Sciatic nerve (tissue), 2 donors: ENCODE measurements at regions not wholly inside any gene's neighbourhood (a gene's known extent, or its start where the extent isn't known, plus 50 kb on each side); places are given as distances from the start of the nearest gene placed in this dataset.
A peak's percentile ranks its signal among the peaks of the same experiment; 100 is the strongest.
"Not testable (repeated sequence)": the region's sequence is repeated elsewhere in the genome, so short reads cannot be mapped to it uniquely, and the experiment has no call there.

Source experiments
- ATAC-seq: fragments of 200-7000 bp; cut with Tn5 transposase; one replicate; pipeline ENCODE4 v1.9.1; 2020; ENCODE audit warnings: mild to moderate bottlenecking, moderate library complexity
- DNase-seq: peaks from one replicate; pipeline ENCODE4 v3.0.0-alpha.2; 2020; ENCODE audit warnings: low spot score
- intact Hi-C: fragments of 100-400 bp; cut with DNase I; formaldehyde crosslinking; loops from one replicate; pipeline ENCODE4 v1.14.2; 2022
- donor health status: DM: no; HTN: no; CAD: no.
- donor health status: DM: no; HTN: no; CAD: no.

DNA sequence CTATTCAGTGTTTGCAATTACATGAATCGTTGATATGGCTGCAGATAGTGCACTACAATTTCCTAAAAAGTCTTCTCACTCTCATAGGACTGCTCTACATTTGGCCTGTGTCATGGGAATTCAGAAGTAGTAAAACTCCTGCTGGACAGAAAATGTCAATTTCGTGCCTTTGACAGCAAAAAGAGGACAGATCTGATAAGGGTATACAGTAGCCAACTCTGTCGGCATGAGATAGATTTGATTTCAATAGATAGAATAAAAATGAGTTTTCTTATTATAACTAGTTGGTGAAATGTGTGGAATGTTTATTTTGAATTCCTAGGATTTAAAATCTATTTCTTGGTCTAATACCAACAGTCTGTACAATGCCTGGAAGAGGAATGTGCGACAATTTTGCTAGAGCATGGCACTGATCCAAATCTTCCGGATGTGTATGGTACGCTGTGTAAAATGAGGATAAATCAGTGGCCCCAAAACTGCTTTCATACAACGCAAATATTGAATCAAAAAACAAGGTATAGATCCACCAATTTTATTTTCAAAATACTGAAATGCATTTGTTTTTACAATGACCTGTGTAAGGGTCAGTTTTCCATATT, 133.5 kb upstream of the CDK13 start:
- no peak for DNase-seq
- no peak for ATAC-seq
- intact Hi-C loops, result no loop called here

DNA sequence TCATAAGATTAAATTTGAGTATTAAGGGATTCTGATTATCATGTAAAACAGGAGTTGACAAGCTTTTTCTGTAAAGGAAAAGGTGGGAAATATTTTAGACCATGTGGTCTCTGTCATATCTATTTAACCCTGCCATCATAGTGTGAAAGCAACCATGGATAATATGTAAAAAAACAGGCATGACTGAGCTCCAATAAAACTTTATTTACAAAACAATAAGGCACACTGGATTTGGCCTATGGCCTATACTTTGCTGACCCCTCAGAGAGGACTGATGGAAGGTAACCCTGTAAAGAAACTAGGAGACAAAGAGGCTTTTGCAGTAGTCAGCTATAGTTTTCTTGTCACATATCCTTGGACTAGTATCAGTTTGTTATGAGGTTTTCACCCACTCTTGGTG, 130.5 kb upstream of the CDK13 start:
- intact Hi-C loops, result no loop called here
- no peak for DNase-seq
- ATAC-seq, result no peak

DNA sequence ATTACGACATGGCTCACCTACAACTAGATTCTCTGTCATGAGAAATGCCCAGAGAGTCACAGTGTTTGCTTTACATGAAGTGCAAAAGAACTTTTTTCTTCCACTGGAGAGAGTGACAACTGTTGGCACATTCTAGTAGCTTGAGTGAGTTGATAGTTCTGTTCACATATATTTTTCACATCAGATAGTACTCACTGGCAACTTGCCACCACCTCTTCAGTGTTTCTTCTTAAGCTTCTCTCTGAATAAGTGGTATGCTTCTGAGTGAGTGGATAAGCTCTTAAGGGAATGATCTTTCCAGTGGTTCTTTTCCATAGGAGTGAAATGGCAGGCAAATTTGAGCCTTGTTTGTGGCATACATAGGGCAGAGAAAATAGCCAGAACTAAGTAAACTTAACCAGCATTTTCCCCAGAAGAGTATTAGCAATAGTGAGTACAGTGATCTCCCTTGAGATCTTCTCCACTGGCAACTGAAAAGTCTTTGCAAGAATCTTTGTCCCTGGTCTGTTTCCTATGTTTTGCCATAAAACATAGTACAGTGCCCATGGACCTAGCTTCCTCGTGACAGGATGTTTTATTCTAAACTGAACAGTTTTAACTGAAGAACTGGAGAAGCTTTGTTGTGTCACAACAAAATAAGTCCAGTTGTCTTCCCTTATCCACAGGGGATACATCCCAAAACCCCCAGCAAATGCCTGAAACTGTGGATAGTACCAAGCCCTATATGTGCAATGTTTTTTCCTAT, 125.4 kb upstream of the CDK13 start:
- DNase-seq, result no peak
- ATAC-seq, result no peak
- intact Hi-C loops, result no loop called here

DNA sequence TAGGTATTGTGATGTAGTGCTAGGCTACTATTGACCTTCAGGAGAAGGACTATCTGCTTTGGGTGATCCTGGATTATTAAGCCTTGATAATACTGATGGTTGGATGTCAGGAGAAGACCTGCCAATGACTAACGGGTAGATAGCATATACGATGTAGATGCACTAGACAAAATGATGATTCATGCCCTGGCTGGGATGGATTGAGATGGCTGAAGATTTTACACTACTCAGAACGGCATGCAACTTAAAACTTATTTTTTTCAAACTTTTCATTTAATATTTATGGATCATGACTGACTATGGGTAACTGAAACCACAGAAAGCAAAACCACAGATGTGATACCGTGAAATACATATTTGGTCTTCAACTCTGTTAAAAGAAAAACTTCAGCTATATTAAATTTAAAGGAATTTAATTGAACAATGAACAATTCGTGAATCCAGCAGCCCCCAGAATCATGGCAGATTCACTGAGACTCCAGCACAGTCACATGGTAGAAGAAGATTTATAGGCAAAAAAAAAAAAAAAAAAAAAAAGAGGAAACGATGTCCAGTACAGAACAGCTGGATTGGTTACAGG, 124.6 kb upstream of the CDK13 start:
- ATAC-seq, result no peak
- no peak for DNase-seq
- intact Hi-C loops, result no loop called here

DNA sequence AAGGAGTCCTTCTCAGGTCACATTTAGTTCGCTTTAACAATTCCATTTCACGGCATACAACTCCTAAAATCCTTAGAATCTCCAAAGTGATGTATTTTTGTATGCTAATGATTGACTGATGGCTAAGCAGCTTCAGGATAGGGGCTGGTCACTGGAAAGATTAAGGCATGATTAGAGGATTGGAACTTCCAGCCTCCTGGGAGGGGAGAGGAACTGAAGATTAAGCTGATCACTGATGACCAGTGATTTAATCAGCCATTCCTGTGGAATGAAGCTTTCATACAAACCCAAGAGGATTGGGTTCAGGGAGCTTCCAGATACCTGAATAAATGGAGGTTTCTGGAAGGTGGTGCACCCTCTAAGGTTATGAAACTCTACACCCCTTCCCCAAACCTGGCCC, 123.9 kb upstream of the CDK13 start:
- intact Hi-C loops, result no loop called here
- ATAC-seq (no peak), DNase-seq (no peak)

DNA sequence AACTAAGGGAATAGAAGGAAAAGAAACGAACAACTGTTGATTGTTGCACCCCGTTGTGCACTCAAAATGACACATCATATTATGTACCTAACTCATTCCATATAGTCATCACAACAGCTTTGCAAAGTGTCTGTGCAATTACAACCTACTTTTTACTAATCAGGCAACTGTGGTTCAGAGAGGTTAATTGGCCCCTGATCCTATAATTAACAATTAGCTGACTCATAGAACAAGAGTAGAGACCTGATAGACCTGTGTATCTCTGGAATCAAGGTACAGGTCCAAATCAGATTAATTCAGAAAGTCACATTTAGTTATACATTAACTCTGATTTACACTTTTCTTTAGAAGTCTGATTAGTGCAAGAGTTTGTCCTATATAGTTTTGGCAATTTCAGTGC, 122.5 kb upstream of the CDK13 start:
- no peak for ATAC-seq
- intact Hi-C loops, result no loop called here
- DNase-seq, result no peak

DNA sequence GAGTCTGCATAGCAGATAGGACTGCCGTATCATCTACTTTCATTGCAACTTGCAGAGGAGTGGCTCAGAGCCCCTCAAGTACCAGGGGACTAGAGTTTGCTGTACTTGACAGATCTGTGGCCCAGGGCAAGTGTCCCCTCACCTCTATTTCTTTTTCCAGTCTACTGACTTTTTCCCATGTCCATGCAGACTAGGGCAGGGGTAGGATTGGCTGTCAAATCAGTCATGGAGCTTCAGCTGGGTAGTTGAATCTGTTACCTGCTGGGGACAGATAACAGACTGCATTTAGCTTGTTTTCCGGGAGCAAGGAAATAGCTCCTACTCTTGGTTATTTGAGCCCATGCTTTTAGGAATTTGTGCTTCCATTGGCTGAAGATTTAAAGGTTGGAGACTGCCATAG, 121.0 kb upstream of the CDK13 start:
- ATAC-seq (no peak), DNase-seq (no peak)
- intact Hi-C loops, result no loop called here

DNA sequence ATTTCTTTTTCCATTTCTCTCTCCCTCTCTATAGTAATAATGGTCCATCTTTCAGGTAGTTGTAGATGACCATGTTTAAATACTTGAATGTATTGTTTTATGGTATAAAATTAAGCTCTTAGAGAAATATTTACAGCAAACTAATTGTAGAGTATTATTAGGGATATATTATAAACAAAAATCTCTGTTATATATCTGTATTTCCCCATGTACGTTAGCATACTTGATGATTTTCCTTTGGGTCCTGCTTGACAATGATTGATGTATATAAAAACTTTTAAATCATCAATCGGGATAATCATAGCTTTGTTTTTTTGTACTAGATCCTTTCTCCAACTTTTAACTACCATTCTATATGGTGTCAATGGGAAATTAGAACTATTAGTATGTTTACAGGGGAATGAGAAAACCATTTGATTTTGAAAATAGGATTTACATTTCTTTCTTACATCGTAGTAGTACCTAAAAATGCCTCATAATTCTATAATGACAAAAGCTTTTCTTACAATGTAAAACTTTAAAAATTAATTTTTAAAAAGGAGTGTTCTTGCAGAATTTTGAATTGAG, 117.5 kb upstream of the CDK13 start:
- intact Hi-C loops, result no loop called here
- ATAC-seq, result no peak

DNA sequence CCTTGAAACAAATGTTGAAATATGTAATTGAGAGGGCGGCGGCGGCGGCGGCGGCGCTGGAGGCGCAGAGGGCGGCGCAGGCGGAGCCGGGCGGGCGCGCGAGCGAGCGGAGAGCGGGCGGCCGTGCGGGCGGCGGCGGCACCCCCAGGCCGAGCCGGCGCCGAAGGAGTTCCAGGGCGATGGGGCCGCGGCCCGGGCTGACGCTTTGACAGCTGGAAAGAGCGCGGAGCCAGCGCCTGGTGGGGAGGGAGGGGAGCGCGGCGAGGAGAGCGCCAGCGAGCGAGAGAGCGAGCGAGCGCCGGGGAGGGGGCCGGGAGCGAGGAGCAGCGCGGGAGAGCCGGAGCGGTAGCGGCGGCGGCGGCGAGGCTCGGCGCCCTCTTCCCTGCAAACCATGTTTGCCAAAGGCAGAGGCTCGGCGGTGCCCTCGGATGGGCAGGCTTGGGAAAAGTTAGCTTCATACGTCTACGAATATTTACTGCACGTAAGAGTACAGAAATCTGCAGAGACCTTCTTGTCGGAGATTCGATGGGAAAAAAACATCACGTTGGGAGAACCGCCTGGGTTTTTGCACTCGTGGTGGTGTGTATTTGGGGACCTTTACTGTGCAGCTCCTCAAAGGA, 116.8 kb upstream of the CDK13 start:
- intact Hi-C loops, result not testable (repeated sequence)
- peak; percentile 64 for ATAC-seq
- peak; percentile 59 for DNase-seq

More for the DNA sequence above, 117.5 kb upstream of the CDK13 start:
- DNase-seq, result no peak

DNA sequence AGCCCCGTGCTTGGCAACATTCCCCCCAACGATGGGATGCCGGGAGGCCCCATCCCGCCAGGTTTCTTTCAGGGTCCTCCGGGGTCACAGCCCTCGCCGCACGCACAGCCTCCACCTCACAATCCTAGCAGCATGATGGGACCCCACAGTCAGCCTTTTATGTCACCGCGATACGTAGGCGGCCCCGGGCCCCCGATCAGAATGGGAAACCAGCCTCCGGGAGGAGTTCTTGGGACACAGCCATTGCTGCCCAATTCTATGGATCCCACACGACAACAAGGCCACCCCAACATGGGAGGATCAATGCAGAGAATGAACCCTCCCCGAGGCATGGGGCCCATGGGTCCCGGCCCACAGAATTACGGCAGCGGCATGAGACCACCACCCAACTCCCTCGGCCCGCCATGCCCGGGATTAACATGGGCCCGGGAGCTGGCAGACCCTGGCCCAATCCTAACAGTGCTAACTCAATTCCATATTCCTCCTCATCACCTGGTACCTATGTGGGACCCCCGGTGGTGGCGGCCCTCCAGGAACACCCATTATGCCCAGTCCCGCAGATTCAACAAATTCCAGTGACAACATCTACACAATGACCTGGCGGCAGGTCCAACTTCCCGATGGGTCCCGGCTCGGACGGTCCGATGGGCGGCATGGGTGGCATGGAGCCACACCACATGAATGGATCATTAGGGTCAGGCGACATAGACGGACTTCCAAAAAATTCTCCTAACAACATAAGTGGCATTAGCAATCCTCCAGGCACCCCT, 116.0 kb upstream of the CDK13 start:
- intact Hi-C loops, ATAC-seq, DNase-seq: not testable (repeated sequence)

DNA sequence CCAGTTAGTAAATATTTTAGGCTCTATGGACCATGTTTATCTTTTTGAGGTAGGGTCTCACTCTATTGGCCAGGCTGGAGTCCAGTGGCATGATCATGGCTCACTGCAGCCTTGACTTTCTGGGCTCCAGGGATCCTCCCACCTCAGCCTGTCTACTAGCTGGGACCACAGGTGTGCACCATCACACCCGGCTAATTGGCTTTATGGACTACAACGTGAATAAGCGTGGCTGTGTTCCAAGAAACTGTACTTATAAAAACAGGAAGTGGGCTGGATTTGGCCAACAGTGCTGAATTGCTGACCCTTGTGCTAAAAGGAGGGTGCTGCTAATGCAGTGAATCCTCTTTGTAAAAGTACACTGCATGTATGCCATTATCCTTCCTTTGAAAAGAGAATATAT, 111.7 kb upstream of the CDK13 start:
- ATAC-seq, result no peak
- intact Hi-C loops, result no loop called here
- no peak for DNase-seq

DNA sequence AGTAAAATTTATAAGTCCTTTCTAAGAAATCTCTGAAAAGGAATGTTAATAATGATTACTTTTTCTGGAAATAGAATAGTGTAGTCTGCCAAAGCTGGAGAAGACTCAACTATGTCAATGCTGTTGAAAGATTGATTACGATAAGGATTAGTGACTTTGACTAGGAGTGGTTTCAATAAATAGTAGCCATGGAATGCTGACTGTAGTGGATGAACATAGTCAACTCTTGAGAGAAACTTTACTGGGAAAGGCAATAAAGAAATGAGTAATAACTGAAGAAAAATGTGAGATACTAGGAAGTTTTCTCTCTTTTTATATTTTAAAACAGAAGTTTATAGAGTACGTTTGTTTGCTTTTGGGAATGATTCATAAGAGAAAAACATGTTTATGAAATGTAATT, 105.0 kb upstream of the CDK13 start:
- intact Hi-C loops, result no loop called here
- no peak for ATAC-seq
- DNase-seq, result no peak

DNA sequence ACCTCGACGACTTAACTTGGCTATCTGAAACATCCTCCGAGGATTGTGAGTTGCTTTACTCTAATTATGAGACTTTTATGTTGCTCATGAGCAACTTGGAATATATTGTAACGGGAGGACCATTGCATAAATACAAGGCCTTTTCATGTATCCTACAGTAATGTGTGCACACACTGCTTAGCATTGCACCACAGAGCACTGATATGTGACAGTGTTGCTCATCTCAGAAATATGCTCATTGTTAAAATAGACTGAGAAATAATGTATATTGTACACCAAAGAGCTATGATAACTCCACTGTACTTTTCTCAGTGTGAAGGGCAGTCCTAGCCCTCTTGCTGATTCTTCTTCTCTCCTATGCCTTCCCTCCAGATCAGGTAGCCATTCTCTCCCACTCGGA, 102.8 kb upstream of the CDK13 start:
- ATAC-seq, result no peak
- intact Hi-C loops, result no loop called here
- DNase-seq, result no peak

DNA sequence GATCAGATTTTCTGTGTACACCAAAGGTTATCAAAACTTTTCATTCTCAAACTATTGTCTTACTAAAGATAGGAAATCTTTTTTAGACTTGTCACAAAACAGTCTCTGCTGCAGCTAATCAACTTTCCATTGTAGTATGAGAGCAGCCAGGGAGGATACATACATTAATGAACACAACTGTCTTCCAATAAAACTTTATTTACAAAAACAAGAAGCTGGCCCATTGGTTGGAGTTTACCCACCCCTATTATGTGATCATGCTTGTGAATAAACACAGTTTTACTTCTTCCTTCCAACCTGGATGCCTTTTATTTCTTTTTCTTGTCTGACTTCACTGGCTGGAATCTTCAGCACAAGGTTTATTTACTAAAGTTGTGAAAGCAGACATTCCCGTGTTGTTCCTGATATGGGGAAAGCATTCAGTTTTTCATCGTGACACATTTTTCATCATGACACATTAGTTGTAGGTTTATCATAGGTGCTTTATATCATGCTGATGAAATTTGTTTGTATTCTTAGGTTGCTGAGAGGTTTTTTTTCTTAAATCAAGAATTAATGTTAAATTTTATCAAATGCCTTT, 98.5 kb upstream of the CDK13 start:
- ATAC-seq (no peak), DNase-seq (no peak)
- intact Hi-C loops, result no loop called here

DNA sequence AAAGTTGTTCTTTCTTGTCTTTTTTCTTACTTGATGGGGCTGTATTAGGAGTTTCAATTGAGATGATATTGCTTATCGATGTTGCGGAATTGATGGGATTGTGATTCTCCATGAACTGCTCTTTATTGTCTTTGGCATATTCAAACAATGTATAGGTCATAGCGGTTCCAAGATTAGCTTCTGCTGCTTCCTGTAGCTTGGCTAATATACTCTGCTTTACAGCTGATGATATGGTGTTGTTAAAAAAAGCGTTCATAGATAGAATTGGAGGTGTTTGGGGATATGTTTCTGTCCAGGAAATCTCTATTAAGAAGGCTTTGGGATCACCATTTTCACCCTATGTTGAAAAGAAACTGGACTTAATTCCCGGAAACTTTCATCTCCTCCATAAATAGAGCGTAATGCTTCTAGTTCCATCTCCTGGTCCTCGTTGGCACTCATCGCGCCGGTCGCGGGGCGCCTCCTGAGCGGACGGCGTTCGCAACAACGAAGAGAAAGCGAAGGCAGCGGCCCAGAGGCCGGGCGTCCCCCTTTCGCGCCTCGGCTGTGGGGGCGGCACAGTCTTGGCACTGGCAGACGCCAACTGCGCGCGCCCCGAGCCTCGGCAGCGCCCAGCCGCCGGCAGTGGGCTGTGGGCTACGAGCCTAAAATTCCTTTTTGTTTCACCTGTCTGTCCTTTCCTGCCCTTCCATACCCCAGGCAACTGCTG, 95.3 kb upstream of the CDK13 start:
- ATAC-seq, result peak; percentile 83
- intact Hi-C loops, result not testable (repeated sequence)

DNA sequence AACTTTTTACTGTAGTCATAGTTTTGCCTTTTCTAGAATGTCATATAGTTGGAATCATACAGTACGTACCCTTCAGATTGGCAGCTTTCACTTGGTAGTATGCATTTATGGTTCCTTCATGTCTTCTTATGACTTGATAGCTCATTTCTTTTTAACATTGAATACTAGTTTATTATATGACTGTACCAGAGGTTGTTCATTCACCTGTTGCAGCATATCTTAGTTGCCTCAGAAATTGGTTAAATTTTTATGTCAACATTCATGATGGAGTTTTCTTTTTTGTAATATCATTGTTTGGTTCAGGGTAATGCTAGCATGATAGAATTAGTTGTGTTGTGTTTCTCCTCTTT, 94.8 kb upstream of the CDK13 start:
- DNase-seq, result no peak
- intact Hi-C loops, result no loop called here
- no peak for ATAC-seq

More for the DNA sequence above, 95.3 kb upstream of the CDK13 start:
- DNase-seq, result not testable (repeated sequence)

DNA sequence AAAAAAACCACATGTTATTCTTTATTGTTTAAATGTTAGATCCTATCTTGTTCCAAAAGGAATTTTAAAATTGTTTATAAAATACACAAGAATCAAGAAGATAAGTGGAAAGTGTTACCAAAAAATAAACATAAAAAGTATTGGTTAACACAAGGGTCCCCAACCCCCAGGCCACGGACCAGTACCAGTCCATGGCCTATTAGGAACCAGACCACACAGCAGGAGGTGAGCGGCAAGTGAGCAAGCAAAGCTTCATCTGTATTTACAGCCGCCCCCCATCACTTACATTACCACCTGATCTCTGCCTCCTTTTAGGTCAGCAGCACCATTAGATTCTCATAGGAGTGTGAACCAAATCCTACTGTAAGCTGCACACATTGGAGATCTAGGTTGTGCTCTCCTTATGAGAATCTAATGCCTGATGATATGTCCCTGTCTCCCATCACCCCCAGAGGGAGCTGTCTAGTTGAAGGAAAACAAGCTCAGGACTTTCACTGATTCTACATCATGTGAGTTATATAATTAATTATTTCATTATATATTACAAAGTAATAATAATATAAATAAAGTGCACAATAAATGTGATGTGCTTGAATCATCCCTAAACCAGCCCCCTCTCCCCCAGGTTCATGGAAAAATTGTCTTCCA, 86.3 kb upstream of the CDK13 start:
- DNase-seq, ATAC-seq, intact Hi-C loops: not testable (repeated sequence)
